PC-3 (cell line): ENCODE measurements at regions not wholly inside any gene's neighbourhood (a gene's known extent, or its start where the extent isn't known, plus 50 kb on each side); places are given as distances from the start of the nearest gene placed in this dataset.

Source experiments
- ATAC-seq: fragments of 200-7000 bp; cut with Tn5 transposase; 2 replicates; pipeline ENCODE4 v1.9.1; 2020; ENCODE audit warnings: mild to moderate bottlenecking, moderate library complexity
- BruUV-seq: library from RNA; stranded (reverse); fragments of 400-500 nt; replicated peaks from 2 replicates; lab custom pipeline; 2021; lab: Mats Ljungman, UMichigan
- CTCF ChIA-PET: fragments of 300-600 bp; sonication (Branson Sonifier 250); formaldehyde crosslinking; loops from one replicate; lab custom pipeline; 2022; ENCODE audit warnings: antibody characterized with exemption; lab: Charles Lee
- POLR2A ChIA-PET: fragments of 300-600 bp; sonication (Branson Sonifier 250); formaldehyde crosslinking; loops from one replicate; lab custom pipeline; 2022; ENCODE audit warnings: antibody characterized with exemption; ENCODE audit not compliant: unreplicated experiment; lab: Charles Lee
- DNase-seq: peaks from one replicate; pipeline ENCODE4 v3.0.0-alpha.2; 2015
- H2AFZ ChIP-seq: fragments of 300-600 bp; sonication (generic); 2 replicates; pipeline ENCODE4 v1.6.0; 2016; ENCODE audit warnings: antibody characterized with exemption, low read length
- H3F3A ChIP-seq: fragments of 300-600 bp; sonication (generic); one replicate; pipeline ENCODE4 v1.6.0; 2017; ENCODE audit warnings: antibody characterized with exemption, low read length, control low read depth, mild to moderate bottlenecking; ENCODE audit not compliant: unreplicated experiment
- H3K27ac ChIP-seq: fragments of 300-600 bp; sonication (generic); 2 replicates; pipeline ENCODE4 v1.5.1; 2016; ENCODE audit warnings: mild to moderate bottlenecking, low read length
- H3K27me3 ChIP-seq: fragments of 300-600 bp; sonication (generic); 2 replicates; pipeline ENCODE4 v1.6.1; 2016; ENCODE audit warnings: low read length, mixed read lengths
- H3K36me3 ChIP-seq: fragments of 300-600 bp; sonication (generic); 2 replicates; pipeline ENCODE4 v1.6.1; 2016; ENCODE audit warnings: low read depth, mixed run types, low read length, mixed read lengths
- H3K4me1 ChIP-seq: fragments of 300-600 bp; sonication (generic); 2 replicates; pipeline ENCODE4 v1.5.1; 2016; ENCODE audit warnings: low read length; ENCODE audit not compliant: insufficient read depth
- H3K4me2 ChIP-seq: fragments of 300-600 bp; sonication (generic); 2 replicates; pipeline ENCODE4 v1.6.0; 2016; ENCODE audit warnings: low read length
- H3K4me3 ChIP-seq: fragments of 300-600 bp; sonication (generic); 2 replicates; pipeline ENCODE4 v1.5.1; 2016; ENCODE audit warnings: mild to moderate bottlenecking, low read length, mixed read lengths
- H3K79me2 ChIP-seq: fragments of 300-600 bp; sonication (generic); 2 replicates; pipeline ENCODE4 v1.6.1; 2017; ENCODE audit warnings: low read length, mixed read lengths
- H3K9ac ChIP-seq: fragments of 300-600 bp; sonication (generic); 2 replicates; pipeline ENCODE4 v1.6.0; 2016; ENCODE audit warnings: mild to moderate bottlenecking, low read length
- H3K9me2 ChIP-seq: fragments of 300-600 bp; sonication (generic); replicated peaks from 2 replicates; pipeline ENCODE4 v1.6.1; 2016; ENCODE audit warnings: mixed run types, low read length, mixed read lengths
- H3K9me3 ChIP-seq: fragments of 300-600 bp; sonication (generic); 2 replicates; pipeline ENCODE4 v1.6.1; 2016; ENCODE audit warnings: low read length, mixed read lengths
- H4K20me1 ChIP-seq: fragments of 300-600 bp; sonication (generic); 2 replicates; pipeline ENCODE4 v1.6.1; 2016; ENCODE audit warnings: low read length, mixed read lengths
- EZH2 ChIP-seq: fragments of 300-600 bp; sonication (generic); IDR thresholded peaks from one replicate; pipeline ENCODE4 v1.6.1; 2017; ENCODE audit warnings: antibody characterized with exemption, mild to moderate bottlenecking, low read length; ENCODE audit not compliant: unreplicated experiment
- EZH2phosphoT487 ChIP-seq: fragments of 300-600 bp; sonication (generic); IDR thresholded peaks from 2 replicates; pipeline ENCODE4 v1.6.1; 2018; ENCODE audit warnings: mild to moderate bottlenecking, antibody characterized with exemption, low read length, borderline replicate concordance
- intact Hi-C: fragments of 100-400 bp; cut with micrococcal nuclease; formaldehyde crosslinking; loops from 2 replicates; pipeline ENCODE4 v1.9.0; 2023
- TF ChIP-seq, protein P1 (sequence below): fragments of 300-600 bp; sonication (generic); conservative IDR thresholded peaks from 2 replicates; pipeline ENCODE4 v1.5.1; 2017; ENCODE audit warnings: antibody characterized with exemption, low read depth, mild to moderate bottlenecking, low read length

DNA sequence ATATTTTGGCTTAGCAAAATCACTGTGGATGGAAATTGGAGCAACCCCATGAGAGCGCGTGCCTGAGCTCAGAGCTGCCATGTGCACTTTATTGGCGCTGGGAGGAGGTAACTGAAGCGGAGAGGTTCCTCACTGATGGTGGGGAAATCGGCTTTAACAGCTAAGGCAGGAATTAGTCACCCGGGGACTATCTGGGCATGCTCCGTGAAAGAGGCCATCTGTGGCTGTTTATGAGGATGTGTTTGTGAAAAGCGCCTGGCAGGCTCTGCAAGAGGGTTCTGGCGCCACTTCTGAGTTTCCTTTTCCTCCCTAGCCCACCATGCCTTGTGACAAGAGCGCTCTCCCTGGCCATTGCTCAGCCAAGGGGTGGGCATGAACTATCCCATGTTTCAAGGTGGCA lies 815.6 kb downstream of the UQCRFS1 start:
- Histone ChIP-seq H3K4me1 (no peaks in the 10 kb centered on the region), H3K4me2 (no peak overlapping the region), H3K4me3 (no peak overlapping the region), H3K27me3 (no peaks in the 10 kb centered on the region), H3K36me3 (no peaks in the 10 kb centered on the region), H3K27ac (no peak overlapping the region), H3K9me3 (no peaks in the 10 kb centered on the region), H3K9me2 (no peaks in the 10 kb centered on the region), H3K79me2 (no peaks in the 10 kb centered on the region), H3K9ac (no peak overlapping the region), H4K20me1 (no peaks in the 10 kb centered on the region), H2AFZ (no peak overlapping the region), H3F3A (no peaks in the 10 kb centered on the region)
- CTCF ChIA-PET = no interaction called here
- no peak for ATAC-seq
- POLR2A ChIA-PET = no interaction called here
- TF ChIP-seq EZH2phosphoT487 (no peak), EZH2 (no peak)
- TF ChIP-seq, protein P1, sequence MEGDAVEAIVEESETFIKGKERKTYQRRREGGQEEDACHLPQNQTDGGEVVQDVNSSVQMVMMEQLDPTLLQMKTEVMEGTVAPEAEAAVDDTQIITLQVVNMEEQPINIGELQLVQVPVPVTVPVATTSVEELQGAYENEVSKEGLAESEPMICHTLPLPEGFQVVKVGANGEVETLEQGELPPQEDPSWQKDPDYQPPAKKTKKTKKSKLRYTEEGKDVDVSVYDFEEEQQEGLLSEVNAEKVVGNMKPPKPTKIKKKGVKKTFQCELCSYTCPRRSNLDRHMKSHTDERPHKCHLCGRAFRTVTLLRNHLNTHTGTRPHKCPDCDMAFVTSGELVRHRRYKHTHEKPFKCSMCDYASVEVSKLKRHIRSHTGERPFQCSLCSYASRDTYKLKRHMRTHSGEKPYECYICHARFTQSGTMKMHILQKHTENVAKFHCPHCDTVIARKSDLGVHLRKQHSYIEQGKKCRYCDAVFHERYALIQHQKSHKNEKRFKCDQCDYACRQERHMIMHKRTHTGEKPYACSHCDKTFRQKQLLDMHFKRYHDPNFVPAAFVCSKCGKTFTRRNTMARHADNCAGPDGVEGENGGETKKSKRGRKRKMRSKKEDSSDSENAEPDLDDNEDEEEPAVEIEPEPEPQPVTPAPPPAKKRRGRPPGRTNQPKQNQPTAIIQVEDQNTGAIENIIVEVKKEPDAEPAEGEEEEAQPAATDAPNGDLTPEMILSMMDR = no peak
- no peak for DNase-seq
- intact Hi-C loops = no loop called here
- BruUV-seq = no TSS peak

DNA sequence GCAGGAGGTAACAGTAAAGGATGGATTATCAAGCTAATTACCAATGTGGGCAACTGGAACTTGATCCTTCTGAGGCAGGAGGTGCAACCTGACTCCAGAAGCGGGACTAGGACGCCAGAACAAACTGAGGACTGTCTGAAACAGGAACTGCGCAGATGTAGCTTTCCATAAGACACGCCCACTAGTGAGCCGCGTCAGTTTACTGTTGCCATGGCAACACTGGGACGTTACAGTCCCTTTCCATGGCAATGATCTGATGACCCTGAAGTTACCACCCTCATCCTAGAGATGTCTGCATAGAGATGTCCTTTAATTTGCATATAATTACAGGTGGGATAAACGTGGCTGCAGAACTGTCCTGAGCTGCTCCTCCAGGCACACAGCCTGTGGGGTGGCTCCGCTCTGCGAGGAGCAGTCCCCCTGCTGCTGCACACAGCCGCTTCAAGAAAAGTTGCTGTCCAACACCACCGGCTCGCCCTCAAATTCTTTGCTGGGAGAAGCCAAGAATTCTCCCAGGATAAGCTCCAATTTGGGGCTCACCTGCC lies 816.6 kb downstream of the UQCRFS1 start:
- DNase-seq (no peak), ATAC-seq (no peak)
- BruUV-seq = no TSS peak
- Histone ChIP-seq H3K4me1 (no peaks in the 10 kb centered on the region), H3K9me3 (no peaks in the 10 kb centered on the region), H3F3A (no peaks in the 10 kb centered on the region), H3K27ac (no peak overlapping the region), H3K79me2 (no peaks in the 10 kb centered on the region), H3K9me2 (no peaks in the 10 kb centered on the region), H3K9ac (no peak overlapping the region), H3K4me3 (no peak overlapping the region), H4K20me1 (no peaks in the 10 kb centered on the region), H2AFZ (no peak overlapping the region), H3K36me3 (no peaks in the 10 kb centered on the region), H3K4me2 (no peak overlapping the region), H3K27me3 (no peaks in the 10 kb centered on the region)
- CTCF ChIA-PET = no interaction called here
- POLR2A ChIA-PET = no interaction called here
- intact Hi-C loops = no loop called here
- TF ChIP-seq EZH2 (no peak), EZH2phosphoT487 (no peak)
- TF ChIP-seq, protein P1 = no peak

DNA sequence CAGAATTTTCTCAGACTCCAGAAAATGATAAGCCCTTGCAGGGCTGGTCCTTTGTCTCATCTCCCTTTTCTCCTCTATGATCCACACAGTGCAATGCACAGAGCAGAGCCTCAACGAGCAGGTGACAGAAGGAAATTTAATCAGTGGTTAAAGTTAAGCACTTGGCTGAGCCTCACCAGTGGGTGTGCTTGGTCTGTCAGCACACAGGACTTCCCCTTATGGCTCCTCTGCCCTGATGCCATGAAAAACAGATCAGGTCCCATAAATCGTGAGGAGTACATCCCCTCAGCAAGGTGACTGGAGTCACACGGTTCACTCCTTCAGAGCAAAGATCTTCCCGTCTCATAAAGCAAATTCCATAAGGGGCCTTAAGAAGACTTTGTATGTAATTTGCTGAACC lies 818.2 kb downstream of the UQCRFS1 start:
- Histone ChIP-seq H3K27me3 (no peaks in the 10 kb centered on the region), H3K27ac (no peak overlapping the region), H3K9me3 (no peaks in the 10 kb centered on the region), H3K9ac (no peak overlapping the region), H3F3A (no peaks in the 10 kb centered on the region), H3K9me2 (no peaks in the 10 kb centered on the region), H3K79me2 (no peaks in the 10 kb centered on the region), H2AFZ (no peak overlapping the region), H3K4me3 (no peak overlapping the region), H4K20me1 (no peaks in the 10 kb centered on the region), H3K4me2 (no peak overlapping the region), H3K36me3 (no peaks in the 10 kb centered on the region), H3K4me1 (no peaks in the 10 kb centered on the region)
- intact Hi-C loops = no loop called here
- TF ChIP-seq EZH2phosphoT487 (no peak), EZH2 (no peak)
- TF ChIP-seq, protein P1 = no peak
- ChIA-PET CTCF (no interaction called here), POLR2A (no interaction called here)
- DNase-seq (no peak), ATAC-seq (no peak)
- BruUV-seq = no TSS peak
